ENCODE measurements at regions not wholly inside any gene's neighbourhood (a gene's known extent, or its start where the extent isn't known, plus 50 kb on each side); places are given as distances from the start of the nearest gene placed in this dataset.

- no peaks in the 10 kb centered on the region for H3K9me3 ChIP-seq (ENCODE audit: control insufficient read depth, low read depth, low read length)
- no peak overlapping the region for H2AFZ ChIP-seq (ENCODE audit: low read length)
- H2BK120ac ChIP-seq (ENCODE audit: low read depth, low read length, poor library complexity, severe bottlenecking) = no peak overlapping the region
- peaks cover 2% of the 10 kb centered on the region; the same call in 1 of the 2 replicates for H3K27me3 Mint-ChIP-seq (ENCODE audit: low read depth)
- H3K23me2 ChIP-seq (ENCODE audit: insufficient read length, low read depth, low read length, poor library complexity, severe bottlenecking) = no peaks in the 10 kb centered on the region
- H3K27ac Mint-ChIP-seq = peak overlapping the region in 1 of 3 experiments; percentile 18; a peak in 2 of 7 replicates
- TF ChIP-seq CTCF (conservative IDR thresholded peaks at IDR 0.05) = no peak
- H3K9me3 Mint-ChIP-seq = no peaks in the 10 kb centered on the region
- H2BK5ac ChIP-seq (ENCODE audit: insufficient read length, low read length) = no peak overlapping the region
- no peak overlapping the region for H3K56ac ChIP-seq (ENCODE audit: insufficient read length, low read depth, low read length)
- no peaks in the 10 kb centered on the region for H3K79me2 ChIP-seq (ENCODE audit: insufficient read depth, low read length)
- no peak for DNase-seq
- H3K23ac ChIP-seq (ENCODE audit: insufficient read length, low read depth, low read length) = no peak overlapping the region
- H4K91ac ChIP-seq (ENCODE audit: insufficient read length, low read depth, low read length) = no peak overlapping the region
- no peaks in the 10 kb centered on the region for H3K27me3 ChIP-seq (ENCODE audit: insufficient read depth, low read length)
- H2AK5ac ChIP-seq (ENCODE audit: insufficient read length, low read length) = no peak overlapping the region
- H3T11ph ChIP-seq (ENCODE audit: low read length) = no peak overlapping the region
- no peak overlapping the region for H4K8ac ChIP-seq (replicated peaks; ENCODE audit: insufficient read length, low read depth, low read length)
- no CpG with 5 or more reads among the region's 6 CpGs for WGBS (ENCODE audit: extremely low coverage, insufficient read length, low lambda C conversion rate)
- H3K27ac ChIP-seq (ENCODE audit: insufficient read length, low read depth, low read length) = no peak overlapping the region
- no peak overlapping the region for H3K4me2 ChIP-seq (ENCODE audit: insufficient read depth, insufficient read length, low read length)
- H2BK20ac ChIP-seq (ENCODE audit: low read depth, low read length, poor library complexity, severe bottlenecking) = no peak overlapping the region
- H3K18ac ChIP-seq (ENCODE audit: insufficient read length, low read depth, low read length) = no peak overlapping the region
- H3K4me3 Mint-ChIP-seq = no peak overlapping the region
- H2BK12ac ChIP-seq (ENCODE audit: insufficient read length, low read depth, low read length) = no peak overlapping the region
- no peak overlapping the region for H4K5ac ChIP-seq (ENCODE audit: insufficient read length, low read depth, low read length)
- H3K36me3 Mint-ChIP-seq (ENCODE audit: insufficient read depth in 1 of 3, low read depth in 3 of 3) = no peaks in the 10 kb centered on the region
- peaks cover 9% of the 10 kb centered on the region; the same call in 1 of the 2 replicates for H3K4me1 ChIP-seq (ENCODE audit: insufficient read depth, low read length)
- no peak overlapping the region for H3K4ac ChIP-seq (ENCODE audit: low read depth, low read length)
- no peaks in the 10 kb centered on the region for H3K79me1 ChIP-seq (ENCODE audit: insufficient read depth, low read depth, low read length, poor library complexity, severe bottlenecking)
- H4K20me1 ChIP-seq (ENCODE audit: control insufficient read depth, insufficient read depth, insufficient read length) = no peaks in the 10 kb centered on the region
- no peak overlapping the region for H3K9ac ChIP-seq (ENCODE audit: extremely low read depth, insufficient read length, low read length)
- no peak overlapping the region for H3K14ac ChIP-seq (ENCODE audit: insufficient read depth, low read length)
- H2BK15ac ChIP-seq (ENCODE audit: low read depth, low read length) = no peak overlapping the region
- peaks cover 12 to 25% of the 10 kb centered on the region in 2 experiments for H3K4me1 Mint-ChIP-seq
Measured at GRCh38 chr4:41477181-41477905, 60.6 kb upstream of the LIMCH1 start.
